IPS-15b (cell line): ENCODE measurements at regions not wholly inside any gene's neighbourhood (a gene's known extent, or its start where the extent isn't known, plus 50 kb on each side); places are given as distances from the start of the nearest gene placed in this dataset.

Experiments used
- H3K27me3 ChIP-seq: one replicate; pipeline ENCODE4 v1.6.1; 2013; ENCODE audit warnings: low read length; ENCODE audit not compliant: control insufficient read depth, insufficient read depth
- H3K36me3 ChIP-seq: one replicate; pipeline ENCODE4 v1.6.1; 2013; ENCODE audit warnings: low read length; ENCODE audit not compliant: control insufficient read depth, insufficient read depth
- H3K4me1 ChIP-seq: one replicate; pipeline ENCODE4 v1.6.1; 2013; ENCODE audit warnings: mild to moderate bottlenecking, low read length; ENCODE audit not compliant: control insufficient read depth, insufficient read depth
- H3K4me3 ChIP-seq: one replicate; pipeline ENCODE4 v1.5.1; 2013; ENCODE audit warnings: low read depth, low read length
- H3K9ac ChIP-seq: one replicate; pipeline ENCODE4 v1.6.1; 2013; ENCODE audit warnings: low read depth, mild to moderate bottlenecking, low read length
- H3K9me3 ChIP-seq: one replicate; pipeline ENCODE4 v1.6.1; 2013; ENCODE audit warnings: mild to moderate bottlenecking, low read length; ENCODE audit not compliant: control insufficient read depth, insufficient read depth

GRCh38 chr10:3347413-3348182 lies 175.0 kb upstream of the PITRM1 start:
- Histone ChIP-seq H3K27me3 (no peaks in the 10 kb centered on the region), H3K9ac (no peak overlapping the region), H3K9me3 (no peaks in the 10 kb centered on the region), H3K4me1 (no peaks in the 10 kb centered on the region), H3K36me3 (no peaks in the 10 kb centered on the region), H3K4me3 (no peak overlapping the region)

- Histone ChIP-seq H3K9ac (no peak overlapping the region), H3K4me1 (no peaks in the 10 kb centered on the region), H3K36me3 (no peaks in the 10 kb centered on the region), H3K9me3 (no peaks in the 10 kb centered on the region), H3K27me3 (no peaks in the 10 kb centered on the region), H3K4me3 (no peak overlapping the region)
Measured at GRCh38 chr10:3346851-3347250, 174.3 kb upstream of the PITRM1 start.

GRCh38 chr10:3342771-3343170 lies 170.2 kb upstream of the PITRM1 start:
- Histone ChIP-seq H3K9ac (no peak overlapping the region), H3K36me3 (no peaks in the 10 kb centered on the region), H3K9me3 (no peaks in the 10 kb centered on the region), H3K4me3 (no peak overlapping the region), H3K4me1 (no peaks in the 10 kb centered on the region), H3K27me3 (no peaks in the 10 kb centered on the region)

GRCh38 chr10:3340127-3340730 lies 167.6 kb upstream of the PITRM1 start:
- no peak overlapping the region for H3K4me3 ChIP-seq
- H3K9me3 ChIP-seq = no peaks in the 10 kb centered on the region
- no peaks in the 10 kb centered on the region for H3K36me3 ChIP-seq
- H3K4me1 ChIP-seq = no peaks in the 10 kb centered on the region
- no peaks in the 10 kb centered on the region for H3K27me3 ChIP-seq
- no peak overlapping the region for H3K9ac ChIP-seq

- H3K9ac ChIP-seq = no peak overlapping the region
- H3K4me3 ChIP-seq = no peak overlapping the region
- H3K36me3 ChIP-seq = no peaks in the 10 kb centered on the region
- H3K9me3 ChIP-seq = no peaks in the 10 kb centered on the region
- no peaks in the 10 kb centered on the region for H3K27me3 ChIP-seq
- no peaks in the 10 kb centered on the region for H3K4me1 ChIP-seq
Measured at GRCh38 chr10:3339531-3339950, 167.0 kb upstream of the PITRM1 start.

- Histone ChIP-seq H3K36me3 (no peaks in the 10 kb centered on the region), H3K27me3 (no peaks in the 10 kb centered on the region), H3K4me3 (no peak overlapping the region), H3K9me3 (no peaks in the 10 kb centered on the region), H3K9ac (no peak overlapping the region), H3K4me1 (no peaks in the 10 kb centered on the region)
Measured at GRCh38 chr10:3339121-3339520, 166.5 kb upstream of the PITRM1 start.

- no peaks in the 10 kb centered on the region for H3K9me3 ChIP-seq
- H3K9ac ChIP-seq = no peak overlapping the region
- no peak overlapping the region for H3K4me3 ChIP-seq
- H3K27me3 ChIP-seq = no peaks in the 10 kb centered on the region
- peaks cover 4% of the 10 kb centered on the region for H3K4me1 ChIP-seq
- no peaks in the 10 kb centered on the region for H3K36me3 ChIP-seq
Measured at GRCh38 chr10:3337741-3338140, 165.2 kb upstream of the PITRM1 start.

GRCh38 chr10:3336673-3337293 lies 164.2 kb upstream of the PITRM1 start:
- H3K9me3 ChIP-seq = no peaks in the 10 kb centered on the region
- H3K9ac ChIP-seq = no peak overlapping the region
- peaks cover 7% of the 10 kb centered on the region for H3K4me1 ChIP-seq
- no peaks in the 10 kb centered on the region for H3K27me3 ChIP-seq
- no peaks in the 10 kb centered on the region for H3K36me3 ChIP-seq
- H3K4me3 ChIP-seq = no peak overlapping the region

GRCh38 chr10:3333426-3333825 lies 160.8 kb upstream of the PITRM1 start:
- peaks cover 7% of the 10 kb centered on the region for H3K4me1 ChIP-seq
- no peaks in the 10 kb centered on the region for H3K27me3 ChIP-seq
- H3K4me3 ChIP-seq = no peak overlapping the region
- no peak overlapping the region for H3K9ac ChIP-seq
- H3K36me3 ChIP-seq = no peaks in the 10 kb centered on the region
- no peaks in the 10 kb centered on the region for H3K9me3 ChIP-seq

GRCh38 chr10:3331690-3332230 lies 159.2 kb upstream of the PITRM1 start:
- H3K9ac ChIP-seq = no peak overlapping the region
- H3K27me3 ChIP-seq = no peaks in the 10 kb centered on the region
- H3K4me3 ChIP-seq = no peak overlapping the region
- H3K36me3 ChIP-seq = no peaks in the 10 kb centered on the region
- H3K4me1 ChIP-seq = peaks cover 7% of the 10 kb centered on the region
- no peaks in the 10 kb centered on the region for H3K9me3 ChIP-seq

GRCh38 chr10:3331187-3331586 lies 158.6 kb upstream of the PITRM1 start:
- no peak overlapping the region for H3K9ac ChIP-seq
- H3K9me3 ChIP-seq = no peaks in the 10 kb centered on the region
- no peak overlapping the region for H3K4me3 ChIP-seq
- peaks cover 7% of the 10 kb centered on the region for H3K4me1 ChIP-seq
- H3K36me3 ChIP-seq = no peaks in the 10 kb centered on the region
- no peaks in the 10 kb centered on the region for H3K27me3 ChIP-seq

- Histone ChIP-seq H3K4me1 (peaks cover 7% of the 10 kb centered on the region), H3K4me3 (no peak overlapping the region), H3K9ac (no peak overlapping the region), H3K36me3 (no peaks in the 10 kb centered on the region), H3K27me3 (no peaks in the 10 kb centered on the region), H3K9me3 (no peaks in the 10 kb centered on the region)
Measured at GRCh38 chr10:3330663-3331062, 158.1 kb upstream of the PITRM1 start.
